CD4-positive, alpha-beta T cell treated with Interferon alpha-2 for 1 hour (primary cell): ENCODE measurements at regions not wholly inside any gene's neighbourhood (a gene's known extent, or its start where the extent isn't known, plus 50 kb on each side); places are given as distances from the start of the nearest gene placed in this dataset.
"Not testable (repeated sequence)": the region's sequence is repeated elsewhere in the genome, so short reads cannot be mapped to it uniquely, and the experiment has no call there.

Experiments
- DNase-seq, 2 donors: peaks; one replicate each; pipeline ENCODE4 v3.0.0-alpha.2; 2020 to 2022

DNA sequence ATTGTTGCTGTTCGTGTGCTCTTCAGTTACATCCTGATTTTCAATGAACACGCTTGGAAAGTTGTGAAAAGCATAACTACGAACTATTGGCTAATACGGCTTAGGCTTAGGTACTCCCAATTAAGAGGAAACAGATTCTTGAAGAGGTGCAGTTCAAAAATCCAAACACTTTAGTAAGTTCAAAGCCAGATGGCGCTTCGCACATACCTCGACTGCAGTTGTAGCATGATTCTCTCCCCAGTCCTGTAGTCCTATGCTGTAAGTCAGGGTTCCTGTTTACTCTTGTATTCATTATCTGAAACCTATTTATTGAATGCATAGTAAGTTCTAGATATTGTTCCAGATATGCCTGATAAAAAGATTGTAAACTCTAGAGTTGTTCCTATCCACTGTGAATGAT is 165.2 kb downstream of the TRIB2 start:
- DNase-seq: no peak

DNA sequence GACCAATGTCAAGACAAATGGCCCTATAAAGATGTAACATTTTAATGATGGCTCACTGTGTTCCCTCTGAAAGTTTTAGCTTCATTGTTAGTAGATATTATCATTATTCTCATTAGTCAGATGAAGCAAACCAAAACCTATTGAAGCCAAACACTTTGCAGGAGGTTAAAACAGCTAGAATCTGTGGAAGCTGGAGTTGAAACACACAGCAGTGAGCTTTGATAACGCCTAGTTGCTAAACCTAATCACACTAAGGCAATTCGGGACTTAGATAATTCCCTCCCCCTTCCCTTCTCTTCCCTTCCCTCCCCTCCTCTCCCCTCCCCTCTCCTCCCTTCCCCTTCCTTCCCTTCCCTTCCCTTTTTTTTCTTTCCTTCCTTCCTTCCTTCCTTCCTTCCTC is 165.7 kb downstream of the TRIB2 start:
- no peak for DNase-seq

DNA sequence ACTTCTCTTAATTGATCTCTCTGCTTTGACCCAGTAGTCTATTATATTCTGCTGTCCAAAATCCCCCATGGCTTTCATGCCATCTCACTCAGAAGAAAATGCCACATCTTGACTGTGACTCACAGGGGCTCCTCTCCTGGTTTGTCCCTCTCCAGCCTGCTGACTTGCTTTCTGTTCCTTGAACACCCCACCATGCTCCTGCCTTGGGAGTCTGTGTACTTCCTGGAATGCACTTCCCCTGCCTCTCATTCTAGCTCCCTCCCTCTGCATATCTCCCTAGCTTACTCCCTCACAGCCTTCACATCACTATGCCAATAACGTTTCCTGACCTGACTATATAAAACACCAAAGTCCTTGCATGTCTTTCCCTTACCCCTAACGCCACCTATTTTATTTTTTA is 167.2 kb downstream of the TRIB2 start:
- DNase-seq: no peak

DNA sequence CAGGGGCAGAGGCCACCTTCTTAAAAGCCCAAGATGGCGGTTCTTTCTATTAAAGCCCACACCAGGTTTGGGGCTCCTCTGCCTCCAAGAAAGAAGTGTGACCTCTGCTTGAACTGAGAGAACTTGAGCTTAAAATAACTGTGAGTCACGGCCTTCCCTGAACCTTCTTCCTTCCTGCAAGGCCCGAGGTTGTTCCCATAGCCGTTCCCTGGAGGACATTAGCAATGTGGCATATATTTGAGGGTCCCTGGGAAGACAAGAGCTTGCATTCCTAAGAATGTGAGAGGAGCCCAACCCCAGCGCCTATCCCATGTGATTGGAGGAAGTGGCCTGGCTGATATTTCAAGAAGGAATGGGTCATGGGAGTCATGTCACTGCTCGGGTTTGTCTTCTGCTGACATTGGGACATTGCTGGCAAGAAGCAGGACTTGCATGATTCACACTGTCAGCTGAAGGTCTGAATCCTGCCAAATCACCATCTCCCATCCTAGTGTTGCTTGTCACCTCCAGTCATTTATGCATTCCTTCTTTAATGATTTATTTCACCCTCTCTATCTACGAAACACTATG is 168.1 kb downstream of the TRIB2 start:
- DNase-seq: no peak

DNA sequence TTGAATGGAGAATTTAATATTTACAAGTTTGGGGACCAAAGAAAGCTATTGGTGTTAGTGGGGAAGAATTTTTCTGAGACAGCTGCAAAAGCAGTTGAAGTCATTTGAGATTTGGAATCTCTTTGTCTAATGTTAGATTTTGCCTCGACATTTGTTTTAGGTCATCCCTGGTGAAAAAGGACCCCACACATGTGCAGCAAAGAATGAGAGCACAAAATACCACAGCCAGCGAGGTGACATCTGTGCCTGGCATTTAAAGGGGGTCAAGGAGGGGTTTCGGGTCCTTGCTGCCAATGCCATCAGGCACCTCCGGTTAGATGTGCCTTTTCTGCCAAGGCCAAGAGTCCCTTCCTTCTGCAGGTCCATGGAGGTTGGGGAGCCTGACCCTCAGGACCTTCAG is 173.3 kb downstream of the TRIB2 start:
- DNase-seq: no peak

DNA sequence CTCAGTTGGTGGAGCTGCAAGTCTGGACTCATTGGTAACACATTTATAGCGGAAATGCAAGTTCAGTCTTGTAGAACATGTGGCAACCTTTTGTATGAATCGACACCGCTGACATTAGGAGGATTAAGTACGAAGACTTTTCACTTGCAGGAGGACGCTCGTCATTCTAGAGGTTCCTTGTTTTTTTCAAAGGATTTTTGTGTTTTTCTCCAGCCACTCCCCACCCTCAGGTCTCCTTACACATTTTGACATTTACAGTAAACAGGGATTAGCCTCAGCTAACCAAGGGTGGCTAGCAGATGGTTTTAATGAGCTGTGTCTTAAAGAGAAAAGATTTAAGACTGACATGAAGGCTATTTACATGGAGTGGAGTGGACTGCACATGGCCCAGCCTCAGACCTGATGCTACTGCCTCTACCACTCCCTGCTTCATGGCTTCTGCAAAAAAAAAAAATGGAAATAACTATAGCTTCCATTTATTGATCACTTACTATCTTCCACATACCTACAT is 173.8 kb downstream of the TRIB2 start:
- no peak for DNase-seq

DNA sequence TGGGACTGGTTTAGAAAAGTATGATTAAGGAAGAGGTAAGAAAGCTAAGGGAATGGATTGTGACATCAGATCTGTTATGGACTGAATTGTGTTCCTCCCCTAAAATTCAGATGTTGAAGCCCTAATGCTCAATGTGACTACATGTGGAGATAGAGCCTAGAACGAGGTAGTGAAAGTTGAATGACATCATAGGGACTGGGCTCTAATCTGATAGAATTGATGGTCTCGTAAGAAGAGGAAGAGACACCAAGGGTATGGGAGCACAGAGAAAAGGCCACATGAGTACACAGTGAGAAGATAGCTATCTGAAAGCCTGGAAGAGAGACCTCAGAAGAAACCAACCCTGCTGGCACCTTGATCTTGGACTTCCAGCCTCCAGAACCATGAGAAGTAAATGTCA is 178.3 kb downstream of the TRIB2 start:
- DNase-seq: no peak

DNA sequence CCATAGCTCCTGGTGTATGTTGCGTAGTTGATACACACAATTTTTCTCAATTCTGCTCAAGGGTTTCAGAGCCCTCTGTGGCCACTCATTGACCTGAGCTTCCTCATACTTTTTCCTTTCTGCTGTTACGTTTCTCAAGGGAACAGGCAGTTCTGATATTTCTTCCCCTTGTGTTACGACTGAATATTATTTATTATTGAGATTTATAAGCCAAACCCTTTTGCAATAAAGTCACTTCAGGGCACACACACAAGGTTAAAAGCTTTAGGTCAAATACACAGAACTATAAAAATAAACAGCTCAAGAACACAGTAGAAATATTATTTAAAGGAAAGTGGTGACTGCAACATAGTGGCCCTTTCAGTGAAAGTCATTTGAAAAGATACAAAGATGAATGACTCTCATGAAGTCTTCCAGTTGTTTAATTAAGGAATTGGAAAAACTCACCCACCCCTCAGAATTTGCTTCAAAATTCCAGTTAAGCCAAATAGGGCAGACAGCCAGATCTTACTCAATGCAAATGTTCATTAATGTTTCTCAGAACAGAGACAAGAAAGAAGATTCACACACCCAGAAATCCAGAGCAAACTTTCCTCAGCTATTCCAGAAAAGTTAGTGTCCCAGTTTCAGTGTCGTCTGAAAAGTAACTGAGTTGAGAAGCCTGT is 179.7 kb downstream of the TRIB2 start:
- no peak for DNase-seq

DNA sequence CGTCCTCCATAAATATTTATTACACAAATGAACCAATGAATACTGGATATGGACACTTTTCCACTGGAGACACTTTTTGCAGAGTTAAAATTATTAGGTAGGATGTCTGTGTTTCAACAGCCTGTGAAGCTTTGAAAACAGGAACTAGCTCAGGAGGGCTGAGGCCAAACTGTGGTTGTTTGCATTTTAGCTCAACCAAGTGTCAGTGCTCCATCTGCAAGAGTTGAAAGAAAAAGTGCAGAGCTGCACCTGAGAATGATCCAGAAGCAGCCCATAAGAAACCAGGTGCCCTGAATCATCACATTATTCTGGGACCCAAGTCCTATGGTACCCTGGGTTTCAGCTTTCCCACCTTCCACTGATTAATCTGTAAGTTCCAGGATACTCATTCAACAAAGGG is 180.4 kb downstream of the TRIB2 start:
- DNase-seq: peak in 1 of 2 donors; percentile 10

DNA sequence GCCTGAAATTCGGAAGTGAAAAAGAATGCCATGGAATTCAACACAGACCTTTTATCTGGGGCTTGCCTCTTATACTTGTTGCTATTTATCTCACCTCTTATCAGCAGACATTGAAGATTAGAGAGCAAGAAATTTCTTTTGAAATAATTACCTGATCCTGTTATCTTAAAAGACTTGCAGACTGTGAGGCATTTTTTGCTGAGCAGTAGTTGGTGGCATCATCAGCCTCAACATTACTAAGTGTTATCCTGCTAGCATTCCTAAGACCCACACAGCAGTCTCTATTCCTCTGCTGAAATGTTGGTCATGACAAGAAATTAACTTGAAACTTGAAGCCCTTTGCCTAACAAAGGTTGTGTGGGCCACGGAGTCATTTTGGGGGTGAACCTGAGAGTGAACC is 186.5 kb downstream of the TRIB2 start:
- no peak for DNase-seq

DNA sequence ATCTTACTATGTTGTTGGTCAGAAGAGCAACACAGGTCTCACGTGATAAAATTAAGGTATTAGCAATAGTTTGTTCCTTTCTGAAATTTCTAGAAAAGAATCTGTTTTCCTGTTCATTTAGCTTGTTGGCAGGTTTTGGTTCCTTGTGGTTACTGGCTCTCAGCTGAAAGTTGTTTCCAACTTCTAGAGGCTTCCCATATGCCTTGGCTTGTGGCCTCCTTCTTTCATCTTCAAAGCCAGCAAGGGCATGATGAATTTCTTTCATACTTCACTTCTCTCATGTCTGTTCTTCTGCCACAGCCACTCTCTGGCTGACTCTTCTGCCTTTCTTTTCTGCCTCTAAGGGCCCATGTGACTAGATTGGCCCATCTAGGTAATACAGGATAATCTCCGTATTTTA is 193.7 kb downstream of the TRIB2 start:
- no peak for DNase-seq

DNA sequence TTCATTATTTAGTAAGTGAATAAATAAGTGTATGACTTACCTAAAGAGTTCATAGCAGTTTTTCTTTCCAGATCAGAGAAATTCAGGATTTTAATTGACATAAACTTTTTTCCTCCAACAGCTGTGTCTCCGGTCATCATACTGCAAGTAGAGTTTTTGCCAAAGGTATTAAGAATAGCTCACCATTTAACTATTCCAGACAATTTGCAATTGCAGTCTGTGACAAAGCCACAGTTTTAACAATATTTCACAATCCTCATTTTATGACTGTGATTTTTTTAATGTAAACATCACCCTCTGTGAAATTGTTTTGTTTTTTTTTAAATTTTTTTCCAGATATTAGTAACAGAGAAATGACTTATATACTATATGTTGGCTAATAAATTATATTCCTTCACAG is 199.1 kb downstream of the TRIB2 start:
- DNase-seq: no peak

DNA sequence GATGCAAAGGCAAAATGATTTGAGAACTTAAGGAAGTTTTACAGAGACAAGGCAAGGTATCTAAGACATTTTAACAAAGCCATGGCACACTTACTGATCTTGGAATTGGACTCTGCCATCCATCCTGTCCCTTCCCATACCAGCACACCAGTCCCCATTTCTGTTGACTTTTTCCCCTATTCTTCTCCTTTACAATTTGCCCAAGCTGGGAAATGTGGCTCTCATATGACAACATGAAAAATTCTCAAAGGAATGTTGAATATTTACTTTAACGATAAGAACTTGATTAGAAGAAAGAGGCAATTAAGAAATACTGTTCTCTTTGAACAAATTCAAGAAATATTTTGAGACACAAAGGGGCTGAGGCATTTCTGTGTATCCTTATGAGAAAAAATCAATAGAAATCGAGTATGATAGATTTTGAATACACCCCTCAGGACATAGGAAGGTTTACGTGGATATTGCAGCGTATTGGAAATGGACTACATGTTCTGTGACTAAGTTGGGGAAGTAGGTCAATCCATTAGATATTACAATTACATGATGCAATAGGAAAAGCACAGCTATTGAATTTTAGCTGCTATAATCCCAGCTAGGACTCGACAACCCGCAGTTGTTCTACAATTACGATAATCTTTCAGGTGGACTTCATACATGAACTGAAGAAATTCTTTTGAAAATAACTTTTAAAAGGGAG is 201.6 kb downstream of the TRIB2 start:
- no peak for DNase-seq

DNA sequence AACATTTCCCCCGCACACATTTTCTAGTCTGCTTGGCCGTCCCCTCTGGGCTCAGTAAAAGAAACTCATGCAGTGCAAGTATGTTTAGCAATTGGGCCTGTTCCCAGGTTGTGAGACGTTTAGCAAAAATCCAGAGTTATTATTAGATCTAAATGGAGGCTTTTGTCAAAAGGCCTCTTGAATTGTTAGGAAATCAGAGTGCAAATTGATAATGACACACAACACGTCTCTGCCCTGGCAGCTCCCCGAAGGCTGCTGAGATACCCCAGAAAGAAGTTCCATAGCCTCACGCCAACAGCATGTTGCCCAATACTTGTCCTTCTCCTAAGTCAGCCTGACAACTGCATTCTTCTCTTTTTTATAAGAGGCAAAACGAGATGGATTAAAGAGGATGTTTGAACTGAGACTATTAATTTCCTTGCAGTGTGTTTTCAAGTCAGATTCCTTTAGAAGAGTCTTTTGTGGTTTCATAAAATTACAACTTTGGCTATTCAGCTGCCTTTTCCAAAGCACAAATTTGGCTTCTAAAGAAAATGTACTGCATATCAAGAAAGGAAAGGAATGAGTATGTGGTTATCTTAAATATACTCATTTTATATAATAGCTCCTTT is 202.2 kb downstream of the TRIB2 start:
- no peak for DNase-seq

DNA sequence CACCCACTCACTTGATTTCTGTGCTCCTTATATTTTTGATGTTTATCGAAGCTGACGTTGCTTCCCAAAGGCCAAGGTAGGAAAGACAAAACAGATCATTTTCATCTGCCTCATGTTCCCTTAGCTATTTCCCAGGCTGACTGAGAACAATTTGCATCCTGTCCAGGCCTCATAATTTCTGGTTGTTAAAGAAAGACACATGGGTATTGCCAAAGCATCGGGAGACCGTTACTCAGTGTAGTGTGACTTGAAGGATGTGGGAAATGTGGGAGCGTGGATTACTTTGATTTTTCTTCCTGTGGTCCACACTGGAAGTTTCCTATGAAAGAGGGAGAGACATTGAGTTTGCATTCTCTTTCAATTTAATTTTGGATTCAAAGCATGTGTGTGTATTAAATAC is 204.6 kb downstream of the TRIB2 start:
- DNase-seq: no peak

DNA sequence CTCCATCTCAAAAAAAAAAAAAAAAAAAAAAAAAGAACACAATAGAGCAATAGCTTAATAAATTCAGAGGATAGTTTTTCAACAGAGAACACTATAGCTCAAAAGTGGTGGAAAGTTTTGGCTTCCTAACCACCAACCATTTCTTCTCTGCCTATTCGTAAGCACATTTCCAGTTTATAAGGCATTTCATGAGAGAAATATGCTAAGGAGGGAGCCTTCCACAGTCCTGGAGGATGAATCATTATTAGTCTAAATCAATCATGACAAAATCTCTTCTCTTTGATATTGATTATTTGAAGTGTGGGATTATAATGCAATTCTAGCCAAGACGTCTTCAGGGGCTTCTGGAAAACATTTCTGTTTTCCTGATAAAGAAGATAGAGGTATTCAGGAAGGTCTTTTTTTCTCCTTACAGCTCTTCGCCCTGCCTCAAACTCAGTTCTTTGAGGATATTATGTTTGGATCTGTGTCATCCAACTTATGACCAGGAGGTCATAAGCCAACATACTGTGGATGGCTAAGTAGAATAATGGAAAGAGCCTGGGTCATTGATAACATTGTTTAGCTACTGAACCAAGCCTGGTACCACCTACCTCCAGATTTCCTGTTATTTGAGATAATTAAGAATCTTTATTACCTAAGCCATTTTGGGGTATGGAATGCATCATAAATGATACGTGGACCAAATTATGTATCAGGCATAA is 207.3 kb downstream of the TRIB2 start:
- DNase-seq: no peak

DNA sequence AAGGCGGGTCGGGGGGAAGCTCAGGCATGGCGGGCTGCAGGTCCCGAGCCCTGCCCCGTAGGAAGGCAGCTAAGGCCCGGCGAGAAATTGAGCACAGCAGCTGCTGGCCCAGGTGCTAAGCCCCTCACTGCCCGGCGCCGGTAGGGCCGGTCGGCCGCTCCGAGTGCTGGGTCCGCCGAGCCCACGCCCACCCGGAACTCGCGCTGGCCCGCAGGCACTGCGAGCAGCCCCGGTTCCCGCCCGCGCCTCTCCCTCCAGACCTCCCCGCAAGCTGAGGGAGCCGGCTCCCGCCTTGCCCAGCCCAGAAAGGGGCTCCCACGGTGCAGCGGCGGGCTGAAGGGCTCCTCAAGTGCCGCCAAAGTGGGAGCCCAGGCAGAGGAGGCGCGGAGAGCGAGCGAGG is 209.9 kb downstream of the TRIB2 start:
- not testable (repeated sequence) for DNase-seq

DNA sequence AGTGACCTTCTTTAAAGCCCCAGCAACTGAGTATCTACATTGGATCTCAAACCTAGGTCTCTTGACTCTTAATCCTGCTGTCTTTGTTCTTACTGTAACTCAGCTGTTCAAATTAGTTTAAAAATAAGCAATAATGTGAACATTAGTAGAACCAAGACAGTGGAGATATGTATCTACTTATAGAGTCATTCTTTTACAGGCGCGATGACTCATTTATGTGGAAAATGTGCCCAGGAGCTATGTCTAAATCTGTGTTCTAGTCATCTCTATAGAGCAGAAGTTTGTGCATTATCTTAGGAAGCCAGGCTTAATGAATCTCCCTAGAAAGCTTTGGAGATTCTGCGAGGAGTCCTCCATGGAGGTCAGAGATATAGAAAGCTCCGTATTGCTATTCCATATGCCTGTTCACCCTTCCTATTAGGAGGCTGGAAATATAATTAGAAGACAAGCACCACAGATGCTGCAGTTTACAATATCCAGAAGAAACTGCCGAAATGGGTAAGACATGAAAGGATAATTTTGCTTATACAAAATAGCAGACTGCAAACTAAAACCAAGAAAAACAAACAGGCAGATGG is 211.6 kb downstream of the TRIB2 start:
- no peak for DNase-seq

DNA sequence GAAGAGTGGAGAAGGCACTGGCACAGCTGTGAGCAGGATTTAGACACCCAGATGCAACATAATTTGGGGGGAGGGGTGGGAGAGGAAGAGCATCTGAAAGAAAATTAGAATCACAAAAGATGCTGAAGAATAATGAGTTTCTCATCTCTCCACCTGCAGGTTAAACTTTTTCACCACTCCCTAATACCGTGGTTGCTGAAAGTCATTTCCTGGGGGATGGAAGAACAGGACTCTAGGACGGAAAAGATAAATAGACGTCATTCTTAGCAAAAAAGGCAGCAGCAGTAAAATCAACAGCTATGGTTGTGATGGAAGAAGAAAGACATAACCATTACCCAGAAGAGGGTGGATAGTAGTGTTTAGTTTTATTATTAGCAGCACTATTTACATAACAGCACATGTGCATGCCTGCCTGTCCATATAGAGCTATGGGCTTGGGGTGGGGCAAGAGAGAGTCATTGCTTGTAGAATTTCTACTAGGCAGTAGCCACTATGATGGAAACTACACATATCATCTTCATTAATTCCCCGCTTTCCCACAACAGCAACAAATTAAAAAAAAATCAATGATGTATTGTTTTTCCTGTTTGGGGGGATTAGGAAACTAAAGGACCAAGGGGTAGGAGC is 212.2 kb downstream of the TRIB2 start:
- DNase-seq: no peak

DNA sequence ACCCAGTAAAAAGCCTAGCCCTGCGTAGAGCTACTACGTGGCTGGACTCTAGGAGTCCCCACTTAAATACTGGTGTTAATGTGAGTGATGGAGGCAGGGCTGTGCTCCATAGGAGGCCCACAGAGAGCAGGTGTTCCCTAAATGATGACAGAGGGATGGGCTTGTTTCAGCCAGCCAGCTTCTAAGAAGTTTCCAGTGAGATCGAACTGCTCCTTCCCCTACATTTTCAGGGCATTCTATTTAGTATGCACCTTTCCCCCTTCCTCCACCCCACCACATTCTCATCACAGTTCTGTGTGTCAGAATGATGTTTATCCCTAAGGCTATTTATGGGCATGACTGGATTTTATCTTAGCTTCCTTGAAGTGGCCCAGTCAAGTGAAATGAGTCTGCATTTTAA is 213.0 kb downstream of the TRIB2 start:
- DNase-seq: no peak

DNA sequence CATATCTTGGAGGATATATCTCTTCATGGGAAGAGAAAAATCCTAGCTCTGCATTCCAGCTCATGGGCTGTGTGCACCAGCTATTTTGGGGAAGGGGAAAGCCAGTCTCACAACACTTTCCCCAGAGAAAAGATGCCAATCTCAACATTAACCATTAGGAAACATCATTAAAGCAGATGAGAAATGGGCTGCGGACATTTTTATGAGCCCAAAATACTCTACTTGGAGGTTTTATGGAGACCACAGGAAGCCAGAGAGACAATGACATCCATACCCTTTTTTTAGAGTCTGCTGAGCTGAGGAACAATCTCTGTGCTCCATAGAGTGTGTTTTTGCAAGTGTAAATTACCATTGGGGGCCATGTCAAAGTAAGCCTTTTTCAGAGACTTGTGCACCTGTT is 213.7 kb downstream of the TRIB2 start:
- DNase-seq: no peak

DNA sequence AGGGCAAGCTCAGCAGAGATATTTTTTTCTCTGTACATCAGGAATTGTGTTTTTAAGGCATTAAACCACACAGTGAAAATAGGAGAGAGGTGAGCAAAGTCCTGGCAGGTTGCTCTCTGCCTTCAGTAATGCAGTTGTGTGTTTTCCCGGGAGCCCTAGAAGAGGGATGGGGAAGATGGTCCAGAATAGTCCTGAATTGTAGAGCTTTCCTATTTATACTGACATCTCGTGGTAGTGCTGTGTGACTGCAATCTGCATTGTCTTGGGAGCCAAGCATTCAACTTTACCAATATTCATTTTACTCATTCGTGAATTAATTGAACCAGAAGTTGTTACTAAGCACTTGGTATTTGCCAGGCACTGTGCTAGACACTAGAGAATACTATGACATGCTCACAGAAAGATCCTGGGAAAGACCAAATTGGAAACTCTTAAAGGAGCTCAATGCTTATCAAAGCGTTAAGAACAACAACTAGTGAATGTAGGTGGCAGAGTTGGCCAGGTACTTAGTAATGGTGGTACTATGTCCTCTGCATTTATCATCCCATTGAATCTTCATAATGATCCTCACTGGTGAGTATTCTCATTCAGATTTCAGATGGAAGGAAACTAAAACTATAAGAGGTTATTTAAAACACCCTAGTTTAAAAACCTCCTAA is 214.6 kb downstream of the TRIB2 start:
- DNase-seq: peak in 1 of 2 donors; percentile 33
